GM06990 (cell line): ENCODE measurements at regions not wholly inside any gene's neighbourhood (a gene's known extent, or its start where the extent isn't known, plus 50 kb on each side); places are given as distances from the start of the nearest gene placed in this dataset.

Source experiments
- DNase-seq: peaks from one replicate; pipeline ENCODE4 v3.0.0-alpha.2; 2011; ENCODE audit not compliant: insufficient read length; ENCODE audit errors: extremely low read depth
- H3K27me3 ChIP-seq: replicated peaks from 2 replicates; pipeline ENCODE4 v1.6.0; 2011; ENCODE audit warnings: low read length; ENCODE audit not compliant: control insufficient read depth, insufficient read depth
- H3K36me3 ChIP-seq: 2 replicates; pipeline ENCODE4 v1.5.1; 2011; ENCODE audit warnings: low read length; ENCODE audit not compliant: control insufficient read depth, insufficient read depth
- H3K4me3 ChIP-seq: replicated peaks from 2 replicates; pipeline ENCODE4 v1.5.1; 2011; ENCODE audit warnings: low read depth, mild to moderate bottlenecking, control low read depth, low read length
- TF ChIP-seq, protein P1 (sequence below): IDR thresholded peaks from 2 replicates; pipeline ENCODE4 v1.5.1; 2011; ENCODE audit warnings: low read length, control low read depth, mild to moderate bottlenecking, inconsistent platforms; ENCODE audit not compliant: insufficient read depth, poor library complexity, severe bottlenecking

DNA sequence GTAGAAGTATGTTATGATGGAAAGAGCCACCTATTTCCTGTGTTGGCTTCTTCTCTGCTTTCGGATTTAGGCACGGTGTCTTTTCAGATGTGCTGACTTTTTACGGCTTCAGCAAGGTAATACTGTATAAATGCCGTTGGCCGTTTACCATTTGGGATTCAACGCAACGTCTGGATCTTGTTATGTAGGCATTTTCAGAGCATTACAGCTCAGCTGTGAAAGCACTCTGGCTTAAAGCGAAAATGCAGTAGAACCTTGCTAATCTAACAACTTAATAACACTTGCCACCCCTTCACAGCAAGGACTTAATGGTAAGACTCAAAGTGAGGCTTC, 229.9 kb downstream of the EFCAB11 start:
- Histone ChIP-seq H3K36me3 (no peaks in the 10 kb centered on the region), H3K4me3 (peak overlapping the region; percentile 29; the same call in 1 of the 2 replicates), H3K27me3 (no peaks in the 10 kb centered on the region)
- DNase-seq = no peak
- TF ChIP-seq, protein P1, sequence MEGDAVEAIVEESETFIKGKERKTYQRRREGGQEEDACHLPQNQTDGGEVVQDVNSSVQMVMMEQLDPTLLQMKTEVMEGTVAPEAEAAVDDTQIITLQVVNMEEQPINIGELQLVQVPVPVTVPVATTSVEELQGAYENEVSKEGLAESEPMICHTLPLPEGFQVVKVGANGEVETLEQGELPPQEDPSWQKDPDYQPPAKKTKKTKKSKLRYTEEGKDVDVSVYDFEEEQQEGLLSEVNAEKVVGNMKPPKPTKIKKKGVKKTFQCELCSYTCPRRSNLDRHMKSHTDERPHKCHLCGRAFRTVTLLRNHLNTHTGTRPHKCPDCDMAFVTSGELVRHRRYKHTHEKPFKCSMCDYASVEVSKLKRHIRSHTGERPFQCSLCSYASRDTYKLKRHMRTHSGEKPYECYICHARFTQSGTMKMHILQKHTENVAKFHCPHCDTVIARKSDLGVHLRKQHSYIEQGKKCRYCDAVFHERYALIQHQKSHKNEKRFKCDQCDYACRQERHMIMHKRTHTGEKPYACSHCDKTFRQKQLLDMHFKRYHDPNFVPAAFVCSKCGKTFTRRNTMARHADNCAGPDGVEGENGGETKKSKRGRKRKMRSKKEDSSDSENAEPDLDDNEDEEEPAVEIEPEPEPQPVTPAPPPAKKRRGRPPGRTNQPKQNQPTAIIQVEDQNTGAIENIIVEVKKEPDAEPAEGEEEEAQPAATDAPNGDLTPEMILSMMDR = no peak

DNA sequence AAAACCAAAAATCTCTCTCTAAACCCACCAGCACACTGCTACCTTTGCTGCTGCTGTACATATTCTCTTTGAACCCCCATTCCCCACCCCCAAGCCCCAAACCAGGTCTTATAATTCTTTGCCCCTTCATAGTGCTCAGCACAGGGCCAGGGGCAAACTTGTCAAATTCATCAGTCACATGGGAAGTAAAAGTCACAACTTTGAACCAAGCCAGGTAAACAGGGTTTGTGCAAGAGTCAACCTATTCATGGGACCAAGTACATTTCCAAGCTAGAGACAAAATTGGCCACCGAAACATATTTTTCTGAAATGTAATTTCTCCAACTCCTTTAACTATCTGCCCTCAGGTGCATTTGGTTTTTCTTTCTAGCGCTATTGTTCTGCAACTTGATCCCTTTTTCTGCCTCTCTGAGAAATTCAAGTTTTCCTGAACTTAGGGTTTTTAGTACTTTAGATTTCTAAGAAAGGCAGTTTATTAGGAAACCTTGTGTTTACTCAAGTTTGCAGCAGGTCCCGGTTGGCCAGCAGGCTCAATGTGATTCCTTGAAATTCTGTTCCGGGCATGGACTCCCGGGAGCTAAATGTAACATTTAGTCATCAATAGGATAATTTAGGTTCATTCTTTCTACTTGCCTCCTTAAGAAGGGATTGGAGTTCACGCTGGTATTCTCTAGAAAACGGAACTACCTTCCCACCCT, 230.5 kb downstream of the EFCAB11 start:
- DNase-seq = no peak
- Histone ChIP-seq H3K36me3 (no peaks in the 10 kb centered on the region), H3K27me3 (no peaks in the 10 kb centered on the region), H3K4me3 (no peak overlapping the region; the same call in 1 of the 2 replicates)
- TF ChIP-seq, protein P1 = no peak

DNA sequence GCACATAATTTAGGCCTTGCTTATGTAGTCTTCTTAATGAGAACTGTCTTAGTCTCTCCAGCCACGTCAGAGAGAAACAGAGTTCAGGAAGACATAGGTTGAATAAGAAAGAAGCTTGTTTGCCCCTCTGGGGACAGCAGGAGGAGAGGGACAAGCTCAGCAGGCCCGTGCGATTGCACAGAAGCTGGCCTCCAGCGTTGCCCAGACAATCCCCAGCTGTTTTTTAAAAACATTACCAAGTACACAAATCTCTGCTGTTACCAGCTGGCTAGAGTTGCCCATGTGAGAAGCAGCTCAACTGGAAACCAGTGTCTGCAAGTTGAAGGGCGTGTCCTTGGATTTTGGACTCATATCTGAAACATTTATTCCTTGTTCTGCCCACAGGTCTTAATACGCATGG, 232.6 kb downstream of the EFCAB11 start:
- TF ChIP-seq, protein P1 = no peak
- DNase-seq = no peak
- Histone ChIP-seq H3K36me3 (no peaks in the 10 kb centered on the region), H3K27me3 (no peaks in the 10 kb centered on the region), H3K4me3 (no peak overlapping the region)

DNA sequence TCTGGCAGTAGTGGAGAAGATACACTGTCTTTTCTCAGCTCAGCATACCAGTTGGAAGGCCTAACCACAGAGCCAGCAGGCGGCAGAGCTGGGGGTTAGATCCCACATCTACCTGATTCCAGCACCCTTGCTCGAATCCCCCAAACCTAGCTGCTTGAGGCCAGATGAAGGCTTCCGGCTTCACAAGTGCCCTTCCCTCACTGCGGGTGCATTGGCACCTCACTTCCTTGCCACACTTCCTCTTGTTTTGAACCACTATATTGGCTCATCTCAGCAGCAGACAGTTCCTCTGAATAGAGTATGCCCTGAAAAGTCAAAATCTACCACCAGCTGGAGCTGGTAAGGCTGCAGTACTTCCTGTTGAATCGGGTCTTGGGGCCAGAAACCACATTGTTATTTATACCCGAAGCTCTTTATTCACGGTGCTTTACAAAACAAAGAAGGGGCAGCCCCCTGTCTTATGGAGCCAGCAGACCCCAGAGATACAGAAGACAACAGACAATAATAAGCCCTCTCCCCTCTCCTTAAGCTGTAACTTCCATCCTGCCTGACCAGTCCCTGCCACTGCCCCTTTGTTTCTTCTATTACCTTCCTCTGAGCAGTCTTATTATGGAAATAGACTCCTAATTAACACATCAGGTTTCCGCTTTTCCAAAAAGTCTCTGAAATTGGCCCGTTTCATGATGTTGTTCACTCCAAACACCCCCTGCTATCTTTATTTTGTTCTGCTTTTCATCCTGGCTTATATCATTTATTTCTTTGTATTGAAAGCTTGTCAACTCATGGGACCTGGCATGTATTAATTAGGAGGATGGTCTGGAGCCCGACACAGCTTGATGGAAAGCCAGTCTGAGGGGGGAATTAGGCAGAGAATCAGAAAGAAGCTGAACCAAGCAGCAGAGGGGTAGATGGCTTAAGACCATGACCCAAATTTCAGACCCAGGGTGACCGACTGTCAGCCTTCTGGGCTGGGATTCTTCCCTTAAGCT, 233.5 kb downstream of the EFCAB11 start:
- H3K4me3 ChIP-seq = no peak overlapping the region
- DNase-seq = peak; percentile 65
- TF ChIP-seq, protein P1 = no peak
- no peaks in the 10 kb centered on the region for H3K27me3 ChIP-seq
- no peaks in the 10 kb centered on the region for H3K36me3 ChIP-seq

DNA sequence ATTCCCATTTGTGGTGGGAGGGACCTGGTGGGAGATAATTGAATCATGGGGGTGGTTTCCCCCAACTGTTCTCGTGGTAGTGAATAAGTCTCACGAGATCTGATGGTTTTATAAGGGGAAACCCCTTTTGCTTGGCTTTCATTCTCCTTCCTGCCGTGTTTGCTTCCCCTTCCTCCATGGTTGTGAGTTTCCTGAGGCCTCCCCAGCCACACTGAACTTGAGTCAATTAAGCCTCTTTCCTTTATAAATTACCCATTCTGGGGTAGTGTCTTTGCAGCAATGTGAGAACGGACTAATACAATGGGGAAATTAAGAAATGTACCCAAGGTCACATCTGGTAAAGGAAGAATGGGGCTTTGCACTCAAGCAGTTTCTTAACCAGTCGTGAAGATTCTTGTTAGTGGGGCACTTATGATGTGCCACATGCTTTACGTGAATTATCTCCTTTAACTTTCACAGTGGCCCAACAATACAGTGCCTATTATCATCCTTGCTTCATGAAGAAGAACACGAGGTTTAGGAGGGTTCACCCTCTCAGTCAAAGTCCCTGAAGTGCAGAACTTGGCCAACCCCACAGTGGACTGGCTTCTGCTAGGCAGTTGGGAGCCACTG, 234.3 kb downstream of the EFCAB11 start:
- DNase-seq = no peak
- H3K27me3 ChIP-seq = no peaks in the 10 kb centered on the region

More for the DNA sequence above, 234.3 kb downstream of the EFCAB11 start:
- TF ChIP-seq, protein P1 = no peak
- Histone ChIP-seq H3K36me3 (no peaks in the 10 kb centered on the region), H3K4me3 (no peak overlapping the region)
